ENCODE measurements at regions not wholly inside any gene's neighbourhood (a gene's known extent, or its start where the extent isn't known, plus 50 kb on each side); places are given as distances from the start of the nearest gene placed in this dataset.
A peak's percentile ranks its signal among the peaks of the same experiment; 100 is the strongest.
"Not testable (repeated sequence)": the region's sequence is repeated elsewhere in the genome, so short reads cannot be mapped to it uniquely, and the experiment has no call there.

- not testable (repeated sequence) for DNase-seq
Observed at GRCh38 chr2:88802026-88802425, 110.6 kb downstream of the RPIA start.

- DNase-seq, result no peak
Observed at GRCh38 chr2:88807237-88807962, 115.9 kb downstream of the RPIA start.

- no peak for DNase-seq
Observed at GRCh38 chr2:88808083-88808482, 116.6 kb downstream of the RPIA start.

- no peak for DNase-seq
Observed at GRCh38 chr2:88808652-88809051, 117.2 kb downstream of the RPIA start.

- no peak for DNase-seq
Observed at GRCh38 chr2:88809216-88809615, 117.7 kb downstream of the RPIA start.

- DNase-seq, result no peak
Observed at GRCh38 chr2:88810017-88810416, 118.5 kb downstream of the RPIA start.

- no peak for DNase-seq
Observed at GRCh38 chr2:88810488-88810887, 119.0 kb downstream of the RPIA start.

GRCh38 chr2:88811233-88811632 lies 119.8 kb downstream of the RPIA start:
- no peak for DNase-seq

GRCh38 chr2:88811681-88812080 lies 120.2 kb downstream of the RPIA start:
- DNase-seq, result no peak

GRCh38 chr2:88813612-88814011 lies 122.1 kb downstream of the RPIA start:
- DNase-seq, result no peak

- no peak for DNase-seq
Observed at GRCh38 chr2:88815282-88815681, 123.8 kb downstream of the RPIA start.

- no peak for DNase-seq
Observed at GRCh38 chr2:88815697-88816096, 124.2 kb downstream of the RPIA start.

GRCh38 chr2:88818381-88818780 lies 126.9 kb downstream of the RPIA start:
- no peak for DNase-seq

GRCh38 chr2:88824951-88825350 lies 133.5 kb downstream of the RPIA start:
- DNase-seq, result no peak

GRCh38 chr2:88826399-88826798 lies 134.9 kb downstream of the RPIA start:
- no peak for DNase-seq

GRCh38 chr2:88827821-88828220 lies 136.3 kb downstream of the RPIA start:
- DNase-seq, result no peak

GRCh38 chr2:88828397-88829137 lies 137.1 kb downstream of the RPIA start:
- DNase-seq, result no peak

GRCh38 chr2:88829607-88830463 lies 138.4 kb downstream of the RPIA start:
- DNase-seq, result no peak

- no peak for DNase-seq
Observed at GRCh38 chr2:88831071-88831791, 139.8 kb downstream of the RPIA start.

GRCh38 chr2:88831792-88832248 lies 140.3 kb downstream of the RPIA start:
- peak; percentile 19 for DNase-seq

- peak; percentile 51 for DNase-seq
Observed at GRCh38 chr2:88832311-88832991, 141.0 kb downstream of the RPIA start.

GRCh38 chr2:88832992-88833389 lies 141.5 kb downstream of the RPIA start:
- DNase-seq, result no peak
